GM12865 (cell line): ENCODE measurements at regions not wholly inside any gene's neighbourhood (a gene's known extent, or its start where the extent isn't known, plus 50 kb on each side); places are given as distances from the start of the nearest gene placed in this dataset.

Experiments
- DNase-seq: peaks from one replicate; pipeline ENCODE4 v3.0.0; 2010; ENCODE audit warnings: low read depth
- H3K4me3 ChIP-seq: 2 replicates; pipeline ENCODE4 v1.5.1; 2011; ENCODE audit warnings: mild to moderate bottlenecking, low read depth, low read length, control low read depth
- TF ChIP-seq, protein P1 (sequence below): IDR thresholded peaks from 2 replicates; pipeline ENCODE4 v1.5.1; 2011; ENCODE audit warnings: low read length, control low read depth, low read depth, inconsistent platforms; ENCODE audit not compliant: insufficient read depth; ENCODE audit errors: missing control alignments

- TF ChIP-seq, protein P1, sequence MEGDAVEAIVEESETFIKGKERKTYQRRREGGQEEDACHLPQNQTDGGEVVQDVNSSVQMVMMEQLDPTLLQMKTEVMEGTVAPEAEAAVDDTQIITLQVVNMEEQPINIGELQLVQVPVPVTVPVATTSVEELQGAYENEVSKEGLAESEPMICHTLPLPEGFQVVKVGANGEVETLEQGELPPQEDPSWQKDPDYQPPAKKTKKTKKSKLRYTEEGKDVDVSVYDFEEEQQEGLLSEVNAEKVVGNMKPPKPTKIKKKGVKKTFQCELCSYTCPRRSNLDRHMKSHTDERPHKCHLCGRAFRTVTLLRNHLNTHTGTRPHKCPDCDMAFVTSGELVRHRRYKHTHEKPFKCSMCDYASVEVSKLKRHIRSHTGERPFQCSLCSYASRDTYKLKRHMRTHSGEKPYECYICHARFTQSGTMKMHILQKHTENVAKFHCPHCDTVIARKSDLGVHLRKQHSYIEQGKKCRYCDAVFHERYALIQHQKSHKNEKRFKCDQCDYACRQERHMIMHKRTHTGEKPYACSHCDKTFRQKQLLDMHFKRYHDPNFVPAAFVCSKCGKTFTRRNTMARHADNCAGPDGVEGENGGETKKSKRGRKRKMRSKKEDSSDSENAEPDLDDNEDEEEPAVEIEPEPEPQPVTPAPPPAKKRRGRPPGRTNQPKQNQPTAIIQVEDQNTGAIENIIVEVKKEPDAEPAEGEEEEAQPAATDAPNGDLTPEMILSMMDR, result no peak
- DNase-seq, result no peak
- H3K4me3 ChIP-seq, result no peak overlapping the region
These were observed 232.9 kb downstream of the LNPK start for GRCh38 chr2:175769200-175769599.

GRCh38 chr2:175766880-175767279 lies 235.2 kb downstream of the LNPK start:
- no peak overlapping the region for H3K4me3 ChIP-seq
- DNase-seq, result no peak
- TF ChIP-seq, protein P1, result no peak

DNA sequence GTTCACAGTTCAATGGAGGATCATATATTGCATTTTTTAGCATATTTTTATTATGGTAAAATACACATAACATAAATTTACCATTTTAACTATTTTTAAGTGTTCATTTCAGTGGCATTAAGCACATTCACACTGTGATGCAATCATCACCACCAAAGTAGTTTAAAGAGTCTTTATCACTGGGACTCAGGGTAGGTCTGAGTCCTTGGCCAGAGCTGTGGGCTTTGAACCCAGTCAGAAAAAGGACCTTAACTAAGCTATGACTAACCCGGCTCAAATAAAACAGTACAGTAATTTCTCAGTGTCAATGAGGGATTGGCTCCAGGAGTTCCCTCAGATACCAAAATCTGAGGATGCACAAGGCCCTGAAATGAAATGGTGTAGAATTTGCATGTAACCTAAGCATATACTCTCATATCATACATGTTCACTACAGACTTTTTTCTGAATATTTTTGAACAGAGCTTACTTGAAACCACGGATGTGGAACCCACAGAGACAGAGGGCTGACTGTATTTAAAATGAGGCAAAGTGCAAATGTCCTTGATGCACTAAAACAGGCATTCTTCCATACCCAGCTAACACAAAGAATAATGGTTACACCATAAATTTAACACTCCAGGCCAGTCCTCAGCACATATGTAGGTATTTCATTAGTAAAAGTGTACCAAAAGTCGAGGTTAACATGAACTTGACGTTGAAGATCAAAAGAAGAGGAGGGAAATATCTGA lies 246.2 kb downstream of the LNPK start:
- TF ChIP-seq, protein P1, result no peak
- no peak overlapping the region for H3K4me3 ChIP-seq
- no peak for DNase-seq

- no peak for DNase-seq
- H3K4me3 ChIP-seq, result no peak overlapping the region
- TF ChIP-seq, protein P1, result no peak
These were observed 246.9 kb downstream of the LNPK start for GRCh38 chr2:175755169-175755568.

- DNase-seq, result no peak
- H3K4me3 ChIP-seq, result no peak overlapping the region
- TF ChIP-seq, protein P1, result no peak
These were observed 251.9 kb downstream of the LNPK start for GRCh38 chr2:175750195-175750594.

GRCh38 chr2:175745911-175746310 lies 256.2 kb downstream of the LNPK start:
- TF ChIP-seq, protein P1, result no peak
- no peak for DNase-seq
- no peak overlapping the region for H3K4me3 ChIP-seq

DNA sequence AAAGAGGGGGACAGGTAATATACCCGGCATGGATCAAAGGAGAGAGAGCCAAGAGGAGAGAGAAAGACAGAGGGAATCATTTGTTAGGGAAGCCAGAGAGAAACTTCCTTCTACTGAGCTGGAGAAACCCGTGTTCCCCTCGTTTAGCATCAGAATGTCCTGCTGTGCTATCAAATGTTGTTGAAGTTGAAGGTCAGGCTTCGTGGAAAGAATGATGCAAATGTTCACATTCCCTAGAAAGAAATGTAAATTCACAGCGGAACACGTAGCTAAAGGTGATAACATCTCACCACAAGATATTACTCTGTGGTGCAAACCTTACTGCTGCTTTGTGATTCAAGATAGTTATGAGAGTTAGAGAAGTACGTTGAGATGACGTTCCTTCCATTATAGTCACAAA lies 258.1 kb downstream of the LNPK start:
- TF ChIP-seq, protein P1, result no peak
- no peak overlapping the region for H3K4me3 ChIP-seq
- no peak for DNase-seq
